Lower lobe of right lung (tissue), 2 donors: ENCODE measurements at regions not wholly inside any gene's neighbourhood (a gene's known extent, or its start where the extent isn't known, plus 50 kb on each side); places are given as distances from the start of the nearest gene placed in this dataset.

Experiments
- ATAC-seq, 2 donors: fragments of 200-7000 bp; cut with Tn5 transposase; one replicate each; pipeline ENCODE4 v1.9.1; 2020 to 2022; ENCODE audit warnings: mild to moderate bottlenecking in 2 of 2, moderate library complexity in 2 of 2
- DNase-seq: peaks from one replicate; pipeline ENCODE4 v3.0.0-alpha.2; 2020
- H3K27ac ChIP-seq: fragments of 200-600 bp; one replicate; pipeline ENCODE4 v1.8.0; 2022
- H3K27me3 ChIP-seq: fragments of 200-600 bp; one replicate; pipeline ENCODE4 v1.8.0; 2022; ENCODE audit warnings: low read depth
- H3K36me3 ChIP-seq: fragments of 200-600 bp; one replicate; pipeline ENCODE4 v1.8.0; 2022; ENCODE audit warnings: mild to moderate bottlenecking
- H3K4me1 ChIP-seq: fragments of 200-600 bp; one replicate; pipeline ENCODE4 v1.8.0; 2022
- H3K4me3 ChIP-seq: fragments of 200-600 bp; one replicate; pipeline ENCODE4 v1.8.0; 2022; ENCODE audit warnings: mild to moderate bottlenecking
- H3K9me3 ChIP-seq: fragments of 200-600 bp; one replicate; pipeline ENCODE4 v1.8.0; 2022
- CTCF ChIP-seq: fragments of 200-600 bp; IDR thresholded peaks from one replicate; pipeline ENCODE4 v1.8.0; 2022; ENCODE audit warnings: antibody characterized with exemption, mild to moderate bottlenecking
- intact Hi-C: fragments of 100-400 bp; cut with DNase I; formaldehyde crosslinking; loops from one replicate; pipeline ENCODE4 v1.11.0; 2022
- donor health status: DM: no; HTN: yes; CAD: no; lungs with severe emphysema.

- DNase-seq (no peak), ATAC-seq (no peak)
- TF ChIP-seq CTCF: no peak
- H3K4me3 ChIP-seq: no peak overlapping the region
- H3K27ac ChIP-seq: no peak overlapping the region
- H3K27me3 ChIP-seq: no peaks in the 10 kb centered on the region
- intact Hi-C loops: no loop called here
- H3K36me3 ChIP-seq: no peaks in the 10 kb centered on the region
- no peaks in the 10 kb centered on the region for H3K9me3 ChIP-seq
- no peaks in the 10 kb centered on the region for H3K4me1 ChIP-seq
These were observed 1612.4 kb upstream of the LRRTM3 start for GRCh38 chr10:65313406-65313805.

- Histone ChIP-seq H3K27me3 (no peaks in the 10 kb centered on the region), H3K9me3 (no peaks in the 10 kb centered on the region), H3K27ac (no peak overlapping the region), H3K4me3 (no peak overlapping the region), H3K36me3 (no peaks in the 10 kb centered on the region), H3K4me1 (no peaks in the 10 kb centered on the region)
- no peak for TF ChIP-seq CTCF
- intact Hi-C loops: no loop called here
- ATAC-seq (no peak), DNase-seq (no peak)
These were observed 1611.6 kb upstream of the LRRTM3 start for GRCh38 chr10:65314253-65314652.

GRCh38 chr10:65319493-65319892 lies 1606.3 kb upstream of the LRRTM3 start:
- no peaks in the 10 kb centered on the region for H3K9me3 ChIP-seq
- intact Hi-C loops: no loop called here

GRCh38 chr10:65320236-65321026 lies 1605.4 kb upstream of the LRRTM3 start:
- ATAC-seq: no peak
- no peak for TF ChIP-seq CTCF
- no peaks in the 10 kb centered on the region for H3K27me3 ChIP-seq
- H3K36me3 ChIP-seq: no peaks in the 10 kb centered on the region
- no peak overlapping the region for H3K4me3 ChIP-seq
- intact Hi-C loops: no loop called here
- H3K27ac ChIP-seq: no peak overlapping the region
- no peaks in the 10 kb centered on the region for H3K4me1 ChIP-seq
- no peak for DNase-seq
- H3K9me3 ChIP-seq: no peaks in the 10 kb centered on the region

More at GRCh38 chr10:65319493-65319892, 1606.3 kb upstream of the LRRTM3 start:
- Histone ChIP-seq H3K27ac (no peak overlapping the region), H3K4me3 (no peak overlapping the region), H3K4me1 (no peaks in the 10 kb centered on the region), H3K27me3 (no peaks in the 10 kb centered on the region), H3K36me3 (no peaks in the 10 kb centered on the region)
- ATAC-seq (no peak), DNase-seq (no peak)
- TF ChIP-seq CTCF: no peak

- H3K4me3 ChIP-seq: no peak overlapping the region
- intact Hi-C loops: no loop called here
- no peak for DNase-seq
- no peak for TF ChIP-seq CTCF
- no peak for ATAC-seq
- H3K4me1 ChIP-seq: no peaks in the 10 kb centered on the region
- no peak overlapping the region for H3K27ac ChIP-seq
- no peaks in the 10 kb centered on the region for H3K27me3 ChIP-seq
- H3K36me3 ChIP-seq: no peaks in the 10 kb centered on the region
- H3K9me3 ChIP-seq: no peaks in the 10 kb centered on the region
These were observed 1602.0 kb upstream of the LRRTM3 start for GRCh38 chr10:65323802-65324201.
